DMS153 treated with DMSO at 0.1 percent for 48 hours (cell line): ENCODE measurements at regions not wholly inside any gene's neighbourhood (a gene's known extent, or its start where the extent isn't known, plus 50 kb on each side); places are given as distances from the start of the nearest gene placed in this dataset.

Experiments
- DNase-seq: peaks from one replicate; lab custom pipeline; 2025; ENCODE audit not compliant: unreplicated experiment; lab: John Stamatoyannopoulos, UW

DNA sequence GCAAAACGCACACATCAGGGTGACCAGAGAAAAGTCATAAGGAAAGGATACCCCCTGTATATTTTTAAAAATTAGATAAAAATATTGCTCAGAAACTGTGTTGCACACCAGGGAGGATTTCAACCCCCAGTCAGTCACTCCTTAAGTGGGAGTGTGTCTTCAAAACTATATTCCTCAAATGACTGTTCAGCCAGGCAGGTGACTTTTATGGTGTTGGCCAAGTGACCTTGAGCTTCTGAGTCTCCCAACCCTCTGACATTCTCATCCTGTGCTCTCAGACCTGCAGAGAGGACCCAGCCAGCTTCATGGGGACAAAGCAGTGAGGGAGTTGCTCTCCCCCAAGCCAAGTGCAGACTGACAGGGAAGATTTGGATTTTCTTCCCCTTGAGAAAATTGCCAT is 311.9 kb upstream of the JARID2 start:
- no peak for DNase-seq

DNA sequence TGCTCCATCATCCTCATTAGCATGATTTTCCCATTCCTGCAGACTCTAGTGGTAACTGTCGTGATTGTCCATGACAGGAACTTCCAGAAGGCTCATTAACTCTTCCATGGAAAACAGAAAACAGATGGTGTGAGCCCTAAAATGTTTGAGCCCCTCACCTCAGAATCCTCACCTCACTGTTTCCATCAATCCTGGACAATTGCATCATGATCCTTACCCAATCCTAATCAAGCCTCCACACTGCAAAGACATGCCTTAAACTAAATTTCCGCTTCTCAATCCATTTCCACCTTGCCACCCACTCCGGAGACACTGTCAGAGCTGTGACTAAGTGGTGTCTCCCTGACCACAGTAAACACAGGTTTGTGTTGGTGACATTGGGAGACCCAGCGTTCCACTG is 311.0 kb upstream of the JARID2 start:
- DNase-seq = no peak

DNA sequence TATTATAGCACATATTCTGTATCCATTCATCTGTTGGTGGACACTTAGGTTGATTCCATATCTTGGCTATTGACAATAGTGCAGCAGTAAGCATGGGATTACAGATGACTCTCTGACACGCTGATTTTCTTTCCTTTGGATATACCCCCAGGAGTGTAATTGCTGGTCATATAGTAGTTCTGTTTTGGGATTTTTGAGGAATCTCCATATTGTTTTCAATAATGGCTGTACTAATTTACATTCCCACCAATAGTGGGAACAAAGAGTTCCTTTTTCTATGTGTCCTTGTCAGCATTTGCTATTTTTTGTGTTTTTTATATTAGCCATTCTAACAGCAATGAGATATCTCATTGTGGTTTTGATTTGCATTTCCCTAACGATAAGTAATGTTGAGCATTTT is 309.0 kb upstream of the JARID2 start:
- DNase-seq = no peak

DNA sequence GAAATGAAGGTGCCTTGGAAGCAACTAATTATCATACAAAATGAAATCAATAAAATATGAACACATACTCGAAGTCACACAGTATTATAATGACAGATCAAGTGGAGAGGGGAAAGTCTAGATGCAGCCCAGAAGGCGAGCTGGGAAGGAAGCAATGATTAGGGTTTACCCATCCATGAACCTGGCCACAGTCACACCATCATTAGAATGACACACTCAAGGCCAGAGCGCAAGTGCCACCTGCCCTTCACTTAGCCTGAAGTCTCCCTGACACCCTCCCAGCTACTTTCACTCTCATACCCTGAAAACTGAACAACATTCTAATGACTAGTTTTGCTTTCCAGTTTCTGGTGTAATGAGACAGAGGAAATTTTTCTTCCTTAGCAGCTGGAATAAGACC is 302.8 kb upstream of the JARID2 start:
- no peak for DNase-seq

DNA sequence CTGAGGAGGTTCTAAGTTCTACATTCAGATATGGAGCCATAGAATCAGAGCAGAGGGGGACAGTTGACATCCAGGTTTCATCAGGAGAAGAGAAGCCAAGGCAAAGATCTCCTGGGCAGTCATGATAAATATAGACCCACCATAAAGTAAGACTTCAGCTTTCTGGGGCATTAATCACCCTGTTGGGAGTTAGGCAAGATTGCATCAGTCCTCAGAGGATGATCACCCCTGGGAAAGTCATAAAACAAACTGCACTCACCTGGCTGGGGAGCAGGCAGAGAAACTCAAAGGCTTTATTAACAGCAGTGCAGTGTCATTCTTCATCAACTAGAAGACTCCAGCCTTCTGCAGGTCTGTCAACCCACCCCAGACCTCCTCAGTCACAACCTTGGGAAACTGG is 301.3 kb upstream of the JARID2 start:
- DNase-seq = no peak

DNA sequence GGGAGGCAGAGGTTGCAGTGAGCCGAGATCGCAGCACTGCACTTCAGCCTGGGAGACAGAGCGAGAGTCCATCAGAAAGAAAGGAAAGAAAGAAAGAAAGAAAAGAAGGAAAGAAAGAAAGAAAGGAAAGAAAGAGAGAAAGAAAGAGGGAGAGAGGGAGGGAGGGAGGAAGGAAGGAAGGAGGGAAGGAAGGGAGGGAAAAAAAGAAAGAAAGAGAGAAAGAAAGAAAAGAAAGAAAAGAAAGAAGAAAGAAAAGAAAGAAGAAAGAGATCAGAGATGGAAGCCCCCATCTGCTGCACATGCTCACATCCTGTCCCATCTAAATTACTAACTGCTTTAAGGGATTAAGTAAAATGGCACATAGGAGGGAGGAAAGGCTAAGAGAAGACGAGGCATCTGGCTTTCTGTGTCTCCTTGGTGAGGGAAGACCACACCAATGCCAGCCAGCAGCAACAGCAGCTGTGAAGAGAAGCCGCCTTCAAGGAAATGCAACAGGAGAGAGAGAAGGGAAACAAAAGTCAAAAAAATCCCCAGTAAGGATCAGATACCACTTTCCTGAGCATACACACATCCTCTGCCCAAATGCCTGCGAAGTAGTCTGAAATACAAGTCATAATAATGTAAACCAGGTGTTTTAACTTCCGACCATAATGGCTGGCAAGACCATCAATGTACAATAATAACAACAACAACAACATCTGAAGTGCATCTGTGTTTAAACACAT is 300.2 kb upstream of the JARID2 start:
- no peak for DNase-seq

DNA sequence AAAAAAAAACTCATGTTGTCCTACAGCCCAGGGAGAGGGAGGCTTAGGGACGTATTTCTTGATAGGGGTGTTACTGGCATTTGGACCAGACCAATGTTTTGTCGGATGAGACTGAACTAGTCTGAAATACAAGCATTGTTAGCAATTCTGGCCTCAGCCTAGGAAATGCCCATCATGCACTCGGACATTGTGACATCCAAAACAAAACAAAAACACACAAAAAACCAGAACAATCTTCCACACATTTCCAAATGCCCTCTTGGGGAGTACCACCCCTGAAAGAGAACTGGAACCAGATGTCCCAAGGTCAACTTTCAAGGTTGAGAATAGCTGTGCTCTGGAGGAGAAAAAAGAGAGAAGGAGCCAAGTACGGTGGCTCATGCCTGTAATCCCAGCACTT is 299.1 kb upstream of the JARID2 start:
- DNase-seq = no peak

DNA sequence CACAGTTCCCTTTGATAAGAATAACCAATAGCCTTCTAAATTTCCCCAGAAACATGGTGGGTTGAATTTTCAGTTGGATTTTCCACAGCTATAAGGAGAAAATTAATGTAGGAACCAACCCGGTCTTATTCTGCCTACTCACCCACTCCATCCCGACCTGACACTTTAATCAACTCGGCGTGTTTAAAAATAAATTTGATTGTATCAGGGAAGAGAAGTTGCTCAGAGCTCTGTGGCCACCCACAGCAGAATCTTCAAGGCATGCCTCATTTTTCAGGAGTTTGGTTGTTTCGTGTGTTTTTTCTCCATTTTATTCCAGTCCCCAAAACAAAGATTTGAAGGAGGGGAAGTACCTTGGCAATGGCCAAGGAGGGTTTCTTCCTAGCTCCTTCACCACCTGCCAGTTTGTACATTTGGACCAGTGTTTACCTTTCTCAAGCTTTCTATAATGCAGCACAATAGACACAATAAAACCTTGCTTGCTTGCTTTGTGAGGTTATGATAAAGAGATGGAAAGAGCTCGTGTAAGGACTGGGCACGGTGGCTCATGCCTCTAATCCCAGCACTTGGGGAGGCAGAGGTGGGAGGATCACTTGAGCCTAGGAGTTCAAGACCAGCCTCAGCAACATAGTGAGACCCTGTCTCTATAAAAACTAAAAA is 297.2 kb upstream of the JARID2 start:
- no peak for DNase-seq

DNA sequence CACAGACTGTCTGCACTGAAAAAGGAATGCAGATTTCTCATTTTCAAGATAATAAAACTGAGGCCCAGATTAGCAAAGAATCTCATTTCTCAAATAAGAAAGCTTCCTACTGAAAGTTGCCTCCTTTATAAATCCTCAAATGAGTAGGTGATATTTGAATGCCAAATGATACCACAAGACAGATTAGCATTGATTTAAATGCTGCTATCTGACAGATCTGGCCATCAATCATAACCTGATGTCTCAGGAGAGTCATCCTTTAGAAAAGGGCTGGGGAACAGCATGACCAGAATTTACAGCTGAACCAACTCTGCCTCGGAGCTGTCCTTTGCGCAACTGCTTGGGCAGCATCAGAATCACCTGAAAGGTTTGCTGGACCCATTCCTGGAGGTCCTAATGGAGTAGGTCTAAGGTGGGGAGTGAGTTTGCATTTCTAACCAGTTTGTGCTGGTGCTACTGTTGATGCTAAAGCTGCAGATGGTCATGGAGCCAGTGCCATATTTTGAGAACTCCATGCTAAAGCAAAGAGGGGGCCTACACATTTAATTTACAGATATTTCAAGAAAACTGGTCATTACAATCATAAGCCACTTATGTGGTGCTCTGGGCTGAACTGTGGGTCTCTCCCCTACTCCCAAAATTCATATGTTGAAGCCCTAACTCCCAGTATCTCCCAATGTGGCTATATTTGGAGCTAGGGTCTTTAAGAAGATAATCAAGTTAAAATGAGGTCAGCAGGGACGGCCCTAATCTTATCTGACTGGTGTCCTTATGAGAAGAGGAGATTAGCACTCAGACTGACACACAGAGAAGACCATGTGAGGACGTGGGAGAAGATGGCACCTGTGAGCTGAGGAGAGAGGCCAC is 295.5 kb upstream of the JARID2 start:
- no peak for DNase-seq

DNA sequence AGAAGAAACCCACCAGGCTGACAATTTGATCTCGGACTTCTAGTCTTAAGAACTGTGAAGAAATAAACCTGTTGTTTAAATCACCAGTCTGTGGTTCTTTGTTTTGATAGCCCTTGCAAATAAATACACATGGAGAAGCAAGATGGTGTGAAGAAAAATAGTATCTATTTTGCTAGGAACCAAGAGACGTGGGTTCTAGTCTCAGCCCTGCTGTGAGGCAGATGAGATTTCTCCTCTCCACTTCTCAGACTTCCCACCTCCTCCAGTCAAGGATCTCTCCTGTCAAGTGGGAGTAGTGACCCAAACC is 294.9 kb upstream of the JARID2 start:
- no peak for DNase-seq

DNA sequence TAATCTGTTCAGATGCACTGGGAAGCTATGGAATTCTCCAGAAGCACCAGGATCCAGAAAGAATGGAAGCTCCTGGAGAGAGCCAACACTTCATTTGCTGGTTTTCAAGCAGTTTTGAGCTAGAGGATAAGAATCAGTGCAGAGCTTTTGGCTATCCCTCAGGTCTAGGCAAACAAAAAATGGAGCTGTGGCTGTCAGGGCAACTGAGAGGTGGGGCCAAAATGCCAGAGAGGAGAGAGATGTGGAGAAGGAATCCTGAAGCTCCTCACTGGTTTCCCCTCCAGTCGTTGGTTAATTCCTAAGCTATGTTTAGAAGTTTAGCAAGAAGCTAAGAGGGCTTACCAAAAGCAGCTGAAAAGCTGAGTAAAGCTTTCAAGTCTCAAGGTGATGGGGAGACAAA is 294.2 kb upstream of the JARID2 start:
- DNase-seq = no peak

DNA sequence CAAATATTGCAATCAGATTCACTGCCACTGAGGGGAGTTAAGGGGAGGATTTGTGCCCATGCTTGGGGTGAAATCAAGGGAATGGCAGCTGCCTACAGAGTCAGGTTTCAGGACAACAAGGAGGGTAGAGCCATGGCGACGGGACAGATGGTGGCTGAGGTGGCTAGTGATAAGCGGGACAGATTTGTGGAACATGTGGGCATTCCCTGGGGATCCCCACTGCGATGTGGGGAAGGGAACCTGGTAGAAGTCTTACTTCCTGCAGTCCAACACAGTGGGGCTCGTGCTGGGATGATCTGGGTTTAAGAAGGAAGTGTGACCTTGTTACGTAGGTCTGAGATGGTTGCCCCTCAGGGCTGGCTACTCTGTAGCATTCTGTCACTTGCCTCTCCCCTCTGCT is 292.0 kb upstream of the JARID2 start:
- DNase-seq = no peak

DNA sequence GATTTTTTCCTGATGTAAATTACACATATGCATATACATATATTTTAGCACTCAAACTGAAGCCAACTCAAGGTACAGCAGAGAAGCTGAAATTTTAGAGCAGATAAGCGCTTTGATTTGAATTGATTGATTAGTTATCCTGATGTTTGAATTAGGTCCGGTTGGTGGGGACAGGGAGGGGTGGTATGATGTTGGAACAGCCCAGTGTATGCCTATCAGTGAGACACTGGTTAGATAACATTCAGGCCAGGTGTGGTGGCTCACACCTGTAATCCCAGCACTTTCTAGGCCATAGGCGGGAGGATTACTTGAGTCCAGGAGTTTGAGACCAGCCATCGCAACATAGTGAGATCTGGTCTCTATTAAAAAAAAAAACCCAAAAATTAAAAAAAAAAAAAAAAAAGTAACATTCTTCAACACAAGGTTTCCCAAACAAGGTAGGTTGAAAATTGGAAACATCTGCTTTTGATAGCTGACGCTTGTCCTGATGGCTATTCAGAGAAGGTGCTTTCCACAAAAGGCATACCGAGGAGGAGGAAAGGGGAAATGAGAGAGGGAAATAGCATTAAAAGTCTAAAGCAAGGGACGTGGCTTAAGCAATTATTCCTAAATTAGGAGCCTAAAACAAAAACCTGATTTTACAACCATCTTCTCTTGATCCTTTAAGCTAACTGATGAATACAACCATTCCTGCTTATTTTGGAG is 288.4 kb upstream of the JARID2 start:
- DNase-seq = no peak

DNA sequence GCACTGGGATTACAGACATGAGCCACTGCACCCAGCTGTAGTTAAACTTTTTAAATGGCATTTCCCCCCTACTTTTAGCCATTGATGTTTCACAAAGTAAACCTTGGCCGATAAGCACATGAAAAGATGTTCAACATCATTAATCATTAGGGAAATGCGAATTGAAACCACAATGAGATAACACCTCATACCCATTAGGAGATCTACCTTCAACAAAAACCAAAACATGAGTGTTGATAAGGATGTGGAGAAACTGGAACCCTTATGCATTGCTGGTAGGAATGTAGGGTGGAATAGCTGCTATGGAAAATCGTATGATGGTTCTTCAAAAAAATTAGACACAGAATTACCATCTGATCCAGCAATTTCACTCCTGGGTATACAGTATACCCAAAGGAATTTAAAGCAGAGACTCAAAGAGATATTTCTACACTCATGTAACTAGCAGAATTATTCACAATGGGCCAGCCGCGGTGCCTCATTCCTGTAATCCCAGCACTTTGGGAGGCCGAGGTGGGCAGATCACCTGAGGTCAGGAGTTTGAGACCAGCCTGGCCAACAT is 286.5 kb upstream of the JARID2 start:
- DNase-seq = no peak

DNA sequence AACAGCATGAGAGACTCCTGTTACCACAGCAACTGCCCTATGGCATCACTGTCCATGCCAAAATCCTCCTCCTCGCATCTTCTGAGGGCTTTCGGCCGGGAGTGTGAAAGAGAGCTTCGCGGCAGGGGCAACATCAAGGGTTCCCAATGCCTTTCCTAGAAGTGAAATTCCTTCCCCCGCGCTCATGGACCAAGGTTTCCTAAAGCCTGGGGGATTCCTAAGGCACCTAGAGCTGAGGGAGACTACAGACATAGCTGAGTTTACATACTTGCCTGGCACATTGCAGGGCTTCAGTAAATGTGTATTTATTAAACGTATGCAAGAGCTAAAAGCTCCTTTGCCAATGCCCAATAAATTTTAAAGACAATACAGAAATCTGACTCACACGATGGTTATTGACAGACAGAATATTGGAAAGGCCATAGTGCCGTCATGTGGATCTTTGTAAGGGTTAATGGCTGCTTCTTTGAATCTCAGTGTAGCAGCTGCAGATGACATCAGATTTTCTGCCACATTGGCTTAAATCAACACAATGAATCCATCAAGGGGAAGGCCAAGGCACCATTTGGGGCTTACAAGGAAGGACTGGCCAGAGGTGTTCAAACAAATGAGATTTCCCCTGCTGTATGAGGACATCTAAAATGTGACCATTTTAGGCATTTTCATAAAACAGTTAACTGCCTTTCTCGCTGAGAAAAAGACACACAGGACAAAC is 281.2 kb upstream of the JARID2 start:
- DNase-seq = no peak

DNA sequence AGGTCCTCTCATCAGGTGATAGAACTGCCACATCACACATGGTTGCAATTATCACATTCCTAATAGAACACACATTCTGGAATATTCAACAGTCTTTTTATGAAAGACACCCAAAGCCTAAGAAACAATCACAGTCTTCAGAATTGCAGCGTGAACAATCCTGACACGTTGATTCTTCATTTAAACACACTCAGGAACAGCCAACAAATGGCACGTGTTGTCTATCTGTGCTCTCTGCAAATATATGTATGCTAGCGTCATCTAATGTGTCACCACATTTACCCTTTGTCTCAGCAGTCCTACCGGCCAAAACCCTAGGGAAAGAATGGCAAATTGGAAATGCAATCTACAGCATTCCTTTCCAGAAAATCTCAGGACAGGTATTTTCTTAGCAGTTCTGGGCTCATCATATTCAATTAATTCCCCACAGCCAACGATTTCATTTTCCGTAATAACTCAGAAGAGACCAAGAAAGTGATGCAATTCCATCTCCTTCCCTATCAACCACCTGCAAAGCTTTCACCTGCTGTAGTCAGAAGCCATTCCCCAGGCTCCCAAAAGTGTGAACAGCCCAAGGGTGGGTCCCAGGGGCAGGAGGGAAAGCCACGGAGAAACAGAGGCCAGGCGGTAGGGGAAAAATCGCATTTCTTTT is 280.3 kb upstream of the JARID2 start:
- no peak for DNase-seq

DNA sequence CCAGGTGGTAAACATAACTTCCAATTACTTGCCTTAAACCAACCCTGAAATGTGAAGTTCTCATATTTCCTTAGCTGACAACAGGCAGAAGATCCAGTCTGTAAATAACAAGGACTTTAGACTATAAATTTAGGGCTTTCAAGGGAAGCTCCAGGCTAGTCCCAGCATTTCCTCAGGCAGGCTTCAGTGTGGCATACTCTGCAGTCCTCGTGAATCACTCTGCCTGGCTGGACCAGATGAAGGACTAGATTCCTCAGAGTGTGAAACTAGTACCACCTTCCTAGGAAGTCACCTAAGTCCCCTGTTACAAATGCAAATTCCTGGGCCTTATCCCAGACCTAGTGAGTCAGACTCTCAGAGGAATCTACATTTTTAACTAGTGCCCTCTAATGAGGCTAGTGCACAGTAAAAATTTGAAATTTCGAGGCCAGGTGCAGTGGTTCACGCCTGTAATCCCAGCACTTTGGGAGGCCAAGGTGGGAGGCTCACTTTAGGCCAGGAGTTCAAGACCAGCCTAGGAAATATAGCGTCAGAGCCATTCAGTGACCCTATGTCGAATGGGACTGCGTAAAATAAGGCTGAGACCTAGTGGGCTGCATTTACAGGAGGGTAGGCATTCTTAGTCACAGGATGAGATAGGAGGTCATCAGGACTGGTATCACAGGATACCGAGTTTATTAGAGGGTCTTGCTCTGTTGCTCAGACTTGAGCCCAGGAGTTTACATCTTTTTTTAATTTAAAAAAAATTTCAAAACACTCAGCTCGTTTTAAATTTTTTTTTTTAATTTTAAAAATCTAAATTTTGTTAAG is 279.6 kb upstream of the JARID2 start:
- DNase-seq = no peak

DNA sequence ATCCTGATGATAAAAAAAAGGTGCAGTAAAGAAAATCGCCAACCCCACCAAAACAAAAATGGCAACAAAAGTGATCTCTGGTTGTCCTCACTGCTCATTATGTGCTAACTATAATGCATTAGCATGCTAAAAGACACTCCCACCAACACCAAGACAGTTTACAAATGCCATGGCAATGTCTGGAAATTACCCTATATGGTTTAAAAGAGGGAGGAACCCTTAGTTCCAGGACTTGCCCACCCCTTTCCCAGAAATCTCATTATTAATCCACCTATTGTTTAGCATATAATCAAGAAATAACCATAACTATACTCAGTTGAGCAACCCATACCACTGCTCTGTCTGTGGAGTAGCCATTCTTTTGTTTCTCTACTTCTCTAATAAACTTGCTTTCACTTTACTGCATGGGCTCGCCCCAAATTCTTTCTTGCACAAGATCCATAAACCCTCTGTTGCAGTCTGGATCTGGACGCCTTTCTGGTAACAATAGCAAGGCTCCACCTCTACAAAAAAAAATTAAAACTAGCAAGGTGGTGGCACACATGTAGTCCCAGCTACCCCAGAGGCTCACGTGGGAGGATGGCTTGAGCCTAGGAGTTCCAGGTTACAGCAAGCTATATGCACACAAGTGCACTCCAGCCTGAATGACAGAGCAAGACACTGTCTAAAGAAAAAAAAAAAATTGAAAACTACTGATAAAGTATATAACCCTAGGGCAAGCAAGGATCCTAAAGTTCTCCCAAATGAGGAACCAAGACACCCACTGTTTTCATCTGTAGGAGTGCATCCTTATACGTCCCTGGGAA is 278.8 kb upstream of the JARID2 start:
- no peak for DNase-seq
